A204.1 (cell line): ENCODE measurements at regions not wholly inside any gene's neighbourhood (a gene's known extent, or its start where the extent isn't known, plus 50 kb on each side); places are given as distances from the start of the nearest gene placed in this dataset.
"Not testable (repeated sequence)": the region's sequence is repeated elsewhere in the genome, so short reads cannot be mapped to it uniquely, and the experiment has no call there.

Experiments
- FAIRE-seq: peaks from 2 replicates; lab custom pipeline; 2012; peaks lifted over from hg19 to GRCh38; lab: Jason Lieb, UNC

DNA sequence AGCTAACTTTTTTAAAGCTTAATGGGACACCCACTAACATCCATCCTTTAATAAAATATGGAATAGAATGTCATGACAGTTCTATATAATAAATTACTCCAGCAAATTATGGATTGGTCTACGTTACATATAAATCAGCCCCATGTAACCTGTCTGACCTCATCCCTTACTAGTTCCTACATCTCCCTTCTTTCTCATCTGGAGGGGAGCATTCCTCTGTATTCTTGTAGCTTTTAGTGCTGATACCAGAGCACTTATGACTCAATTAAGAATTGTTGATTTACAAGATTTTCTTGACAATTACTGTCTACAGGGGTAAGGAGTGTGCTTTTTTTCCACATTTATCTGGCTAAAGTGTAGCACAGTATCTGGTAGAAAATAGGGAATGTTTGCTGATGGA is 523.7 kb downstream of the FAM181B start:
- FAIRE-seq: no peak

GRCh38 chr11:82195283-82195682 is 538.4 kb downstream of the FAM181B start:
- FAIRE-seq: no peak

DNA sequence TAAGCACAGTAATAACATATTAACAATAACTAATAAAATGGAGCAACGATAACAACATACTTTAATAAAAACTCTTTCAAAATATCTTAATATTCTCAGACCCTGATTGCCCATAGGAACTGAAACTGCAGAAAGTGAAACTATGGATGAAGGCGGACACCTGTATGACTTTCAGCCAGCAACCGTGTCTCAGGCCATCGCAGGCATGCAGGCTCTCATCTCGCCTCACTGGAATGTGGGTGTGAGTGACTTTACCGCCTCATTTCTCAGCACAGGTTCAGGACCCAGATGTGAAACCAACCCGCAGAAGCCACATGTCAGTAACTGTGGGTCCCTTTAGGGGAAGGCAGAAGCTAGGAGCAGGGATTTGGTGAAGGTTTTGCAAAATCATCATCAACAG is 539.1 kb downstream of the FAM181B start:
- FAIRE-seq: no peak

DNA sequence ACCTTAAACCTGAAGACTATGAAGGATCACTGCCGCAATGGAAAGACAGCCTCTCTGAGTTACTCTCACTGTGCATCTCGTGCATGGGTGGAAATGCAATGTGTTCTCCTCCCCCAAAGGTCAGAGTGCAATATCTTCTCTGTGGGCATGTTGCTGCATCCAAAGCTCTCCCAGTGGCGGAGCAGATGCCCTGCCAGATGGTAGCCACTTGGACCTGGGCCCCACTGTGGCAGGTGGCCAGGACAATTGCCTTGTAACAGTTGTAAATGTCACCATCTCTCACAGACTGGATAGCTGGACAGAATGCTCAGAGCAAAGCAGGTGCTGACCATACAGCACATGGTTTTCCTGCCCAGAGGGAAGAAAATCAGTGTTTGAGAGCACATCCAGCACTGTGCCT is 542.0 kb downstream of the FAM181B start:
- no peak for FAIRE-seq

GRCh38 chr11:82185925-82186324 is 547.7 kb downstream of the FAM181B start:
- no peak for FAIRE-seq

GRCh38 chr11:82184966-82185365 is 548.7 kb downstream of the FAM181B start:
- no peak for FAIRE-seq

DNA sequence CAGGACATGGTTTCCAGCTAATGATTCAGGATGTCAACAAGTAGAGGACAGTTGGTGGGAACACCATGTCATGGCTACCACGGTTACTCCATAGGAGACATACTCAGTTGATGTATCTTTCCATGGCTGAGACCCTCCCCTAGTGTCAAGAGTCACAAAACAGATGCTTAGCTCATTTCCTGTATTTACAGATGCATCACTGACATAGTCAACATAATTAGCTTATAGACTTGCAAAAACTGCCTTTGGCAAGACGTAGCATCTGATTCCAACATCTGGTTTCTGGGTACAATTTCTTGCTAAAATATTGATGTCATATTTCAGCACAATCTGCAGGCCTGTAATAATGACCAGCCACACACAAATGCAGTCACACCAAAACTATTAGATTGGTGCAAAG is 550.3 kb downstream of the FAM181B start:
- FAIRE-seq: no peak

GRCh38 chr11:82182697-82183096 is 551.0 kb downstream of the FAM181B start:
- FAIRE-seq: not testable (repeated sequence)

DNA sequence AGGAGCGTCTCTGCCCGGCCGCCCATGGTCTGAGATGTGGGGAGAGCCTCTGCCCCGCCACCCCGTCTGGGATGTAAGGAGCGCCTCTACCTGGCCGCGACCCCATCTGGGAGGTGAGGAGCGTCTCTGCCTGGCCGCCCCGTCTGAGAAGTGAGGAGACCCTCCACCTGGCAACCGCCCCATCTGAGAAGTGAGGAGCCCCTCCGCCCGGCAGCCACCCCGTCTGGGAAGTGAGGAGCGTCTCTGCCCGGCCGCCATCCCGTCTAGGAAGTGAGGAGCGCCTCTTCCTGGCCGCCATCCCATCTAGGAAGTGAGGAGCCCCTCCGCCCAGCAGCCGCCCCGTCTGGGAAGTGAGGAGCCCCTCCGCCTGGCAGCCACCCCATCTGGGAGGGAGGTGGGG is 551.9 kb downstream of the FAM181B start:
- not testable (repeated sequence) for FAIRE-seq

GRCh38 chr11:82176945-82177344 is 556.7 kb downstream of the FAM181B start:
- no peak for FAIRE-seq

GRCh38 chr11:82176365-82176764 is 557.3 kb downstream of the FAM181B start:
- FAIRE-seq: no peak

DNA sequence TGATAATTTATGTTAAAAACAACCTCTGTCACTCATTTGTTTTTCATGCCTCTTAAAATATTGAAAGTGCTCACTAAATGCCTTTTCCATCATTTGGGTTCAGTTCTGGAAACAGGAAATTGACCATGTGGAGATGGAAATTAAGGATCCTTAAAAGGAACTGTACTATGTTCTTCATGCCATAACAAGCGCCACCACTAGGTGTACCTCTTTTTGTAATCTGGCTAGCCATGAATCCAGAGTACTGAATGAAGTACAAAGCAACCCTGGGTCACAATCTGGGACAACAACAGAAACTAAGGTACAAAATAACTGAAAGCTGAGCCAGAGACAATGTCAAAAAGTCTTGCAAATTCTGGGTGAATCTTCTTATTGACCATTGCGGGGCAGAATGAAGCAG is 559.1 kb downstream of the FAM181B start:
- no peak for FAIRE-seq

- no peak for FAIRE-seq
Measured at GRCh38 chr11:82146789-82147188, 586.9 kb downstream of the FAM181B start.

DNA sequence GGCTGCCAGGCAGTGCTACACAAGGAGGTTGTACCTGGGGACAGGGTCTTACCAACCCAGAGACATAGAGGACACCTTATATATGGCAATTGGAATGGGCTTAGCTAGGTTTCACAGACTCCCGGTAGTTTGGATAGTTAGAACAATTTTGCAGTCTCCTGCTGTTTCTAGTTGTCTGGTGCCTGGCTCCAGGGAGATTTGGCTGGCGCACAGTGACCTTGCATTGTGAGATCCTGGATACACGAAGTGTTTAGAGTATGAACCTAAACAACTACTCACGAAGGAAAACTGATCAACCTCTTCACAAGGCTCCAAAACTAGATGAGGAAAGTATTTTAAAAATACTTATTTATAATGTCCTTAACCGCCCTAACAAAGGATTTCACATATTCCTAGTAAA is 614.7 kb downstream of the FAM181B start:
- FAIRE-seq: no peak

DNA sequence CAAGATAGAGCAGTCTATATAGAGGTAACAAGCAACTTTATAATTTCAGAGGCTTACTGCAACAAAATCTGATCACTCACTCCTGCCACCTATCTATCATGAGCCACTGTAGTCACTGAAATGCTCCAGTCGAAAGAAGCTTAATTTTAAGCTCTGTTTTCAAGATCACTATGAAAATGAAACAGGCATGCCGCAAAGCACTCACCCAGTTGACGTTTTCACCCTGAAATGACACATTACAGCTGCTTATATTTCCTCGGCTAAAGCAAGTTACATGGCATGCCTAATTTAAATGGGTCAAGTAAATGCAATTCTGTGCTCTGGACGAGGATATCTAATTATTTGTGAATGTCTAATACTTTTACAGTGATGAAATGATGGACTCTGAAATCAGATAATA is 616.3 kb downstream of the FAM181B start:
- no peak for FAIRE-seq

GRCh38 chr11:82105331-82105998 is 628.2 kb downstream of the FAM181B start:
- no peak for FAIRE-seq

DNA sequence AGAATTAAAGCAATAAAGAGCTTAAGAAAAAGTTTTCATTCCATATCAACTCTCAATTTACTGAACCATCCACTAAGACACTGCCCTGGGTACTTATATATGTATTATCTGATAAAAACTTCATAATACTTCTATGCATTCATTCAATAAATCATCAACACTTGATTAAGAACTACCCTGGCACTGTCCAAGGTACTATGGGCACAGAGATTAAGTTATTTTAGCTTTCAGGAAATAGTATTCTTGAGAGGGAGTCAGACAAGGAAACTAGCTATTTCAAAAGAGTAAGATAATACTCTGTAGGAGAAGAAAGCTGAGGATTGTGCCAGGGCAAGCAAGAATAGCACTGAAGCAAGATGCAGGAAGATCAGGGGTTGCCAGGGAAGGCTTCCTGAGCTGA is 640.8 kb downstream of the FAM181B start:
- no peak for FAIRE-seq

DNA sequence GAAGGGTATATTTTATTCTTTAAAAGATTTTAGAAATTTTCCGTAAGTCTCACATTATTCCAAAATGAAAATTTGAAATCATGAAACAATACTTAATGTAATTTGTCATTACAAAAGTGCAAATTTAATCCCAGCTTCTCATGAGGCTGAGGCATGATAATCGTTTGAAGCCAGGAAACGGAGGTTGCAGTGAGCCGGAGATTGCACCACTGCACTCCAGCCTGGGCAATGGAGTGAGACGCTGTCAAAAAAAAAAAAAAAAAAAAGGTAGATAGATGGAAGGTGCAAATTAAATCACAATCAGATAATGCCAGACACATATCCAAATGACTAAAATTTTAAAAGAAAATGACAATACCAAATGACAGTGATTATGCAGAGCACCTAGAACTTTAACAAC is 644.2 kb downstream of the FAM181B start:
- FAIRE-seq: no peak

DNA sequence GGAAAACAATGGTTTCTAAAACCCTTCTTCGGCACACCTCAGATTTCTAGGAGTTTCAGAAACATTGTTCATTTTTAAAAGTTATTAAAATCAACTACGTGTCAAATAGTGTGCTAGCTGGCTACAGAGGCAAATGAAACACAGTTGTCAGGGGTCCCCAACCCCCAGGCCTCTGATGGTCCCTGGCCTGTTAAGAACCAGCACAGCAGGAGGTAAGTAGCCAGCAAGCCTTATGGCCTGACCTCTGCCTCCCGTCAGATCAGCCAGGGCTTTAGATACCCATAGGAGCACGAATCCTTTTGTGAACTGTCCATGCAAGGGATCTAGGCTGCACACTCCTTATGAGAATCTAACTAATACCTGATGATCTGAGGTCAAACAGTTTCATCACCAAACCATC is 648.2 kb downstream of the FAM181B start:
- FAIRE-seq: no peak

DNA sequence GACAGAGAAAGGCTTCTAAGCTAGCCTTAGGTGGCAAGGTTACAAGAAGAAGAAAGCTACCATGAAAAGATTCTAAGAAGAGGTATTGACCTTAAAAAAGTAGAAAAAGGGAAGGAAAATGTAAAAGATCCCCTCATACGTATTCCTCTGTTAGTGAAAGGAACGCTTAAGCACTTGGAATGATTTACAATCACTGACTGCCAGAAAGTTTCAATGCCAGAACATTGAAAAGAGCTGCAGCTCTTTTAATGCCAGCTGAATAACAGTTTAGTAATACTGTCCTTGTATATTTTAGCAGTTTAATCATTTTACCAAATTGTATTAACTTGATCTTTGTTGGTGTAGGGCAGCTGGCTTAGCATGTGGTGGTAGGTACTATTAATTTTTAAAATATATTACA is 650.7 kb downstream of the FAM181B start:
- no peak for FAIRE-seq

- FAIRE-seq: no peak
Measured at GRCh38 chr11:82080160-82080559, 653.5 kb downstream of the FAM181B start.

DNA sequence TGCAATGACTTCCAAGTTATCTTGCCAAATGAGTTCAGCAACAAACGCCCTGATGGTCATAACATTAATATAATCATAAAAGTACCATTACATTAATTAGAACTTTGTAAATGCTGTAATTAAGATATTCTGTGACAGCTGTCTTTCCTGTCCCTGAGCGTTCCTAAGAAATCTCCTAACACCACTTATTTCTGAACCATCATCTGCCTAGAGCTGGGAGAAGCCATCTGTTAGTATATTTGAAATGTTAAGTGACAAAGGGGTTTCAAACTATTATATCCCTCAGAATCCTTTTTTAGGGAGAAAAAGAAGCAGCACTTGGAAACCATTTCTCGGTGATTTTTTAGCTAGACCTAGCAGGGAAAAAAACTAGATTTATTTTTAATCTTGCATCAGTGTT is 657.5 kb downstream of the FAM181B start:
- FAIRE-seq: no peak

DNA sequence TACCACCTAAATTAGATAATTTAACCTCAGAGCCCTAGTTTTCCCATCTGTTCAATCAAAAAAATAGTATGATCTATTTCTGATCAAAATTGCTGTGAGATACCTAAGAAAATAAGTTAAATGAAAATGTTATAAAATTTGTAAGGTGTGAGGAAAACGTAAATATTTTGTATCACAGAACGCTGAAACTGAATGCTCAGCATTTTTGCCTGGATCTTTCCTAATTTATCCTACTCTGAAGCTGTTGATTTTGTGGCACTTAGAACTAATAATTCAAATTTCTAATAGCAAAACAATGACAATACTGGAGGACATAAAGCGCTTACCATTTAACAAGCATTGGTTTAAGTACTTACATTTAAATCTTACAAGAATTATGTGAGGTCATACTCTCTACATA is 674.2 kb downstream of the FAM181B start:
- FAIRE-seq: no peak

GRCh38 chr11:82056450-82056849 is 677.2 kb downstream of the FAM181B start:
- FAIRE-seq: no peak

- no peak for FAIRE-seq
Measured at GRCh38 chr11:82049199-82049598, 684.5 kb downstream of the FAM181B start.
